ENCODE measurements at regions not wholly inside any gene's neighbourhood (a gene's known extent, or its start where the extent isn't known, plus 50 kb on each side); places are given as distances from the start of the nearest gene placed in this dataset.

- ChIA-PET POLR2A (no interaction called here), CTCF (no interaction called here)
Observed at GRCh38 chr18:24530630-24531111, 70.2 kb downstream of the HRH4 start.

GRCh38 chr18:24534271-24534670 lies 73.8 kb downstream of the HRH4 start:
- ChIA-PET CTCF (no interaction called here), POLR2A (no interaction called here)

- CTCF ChIA-PET: no interaction called here
- POLR2A ChIA-PET: no interaction called here
Observed at GRCh38 chr18:24534737-24535136, 74.3 kb downstream of the HRH4 start.

GRCh38 chr18:24535527-24536295 lies 75.3 kb downstream of the HRH4 start:
- ChIA-PET CTCF (interaction anchor here (0.7 kb wide), 1 partner anchor 11 kb away, joined by 5 read pairs; no protein-coding TSS in a partner anchor), POLR2A (no interaction called here)

GRCh38 chr18:24536326-24536725 lies 75.9 kb downstream of the HRH4 start:
- CTCF ChIA-PET: interaction anchor here (0.7 kb wide), 1 partner anchor 11 kb away, joined by 5 read pairs; no protein-coding TSS in a partner anchor

GRCh38 chr18:24536834-24537233 lies 76.4 kb downstream of the HRH4 start:
- ChIA-PET POLR2A (no interaction called here), CTCF (no interaction called here)

More at GRCh38 chr18:24536326-24536725, 75.9 kb downstream of the HRH4 start:
- POLR2A ChIA-PET: no interaction called here

GRCh38 chr18:24538414-24539264 lies 78.2 kb downstream of the HRH4 start:
- ChIA-PET CTCF (no interaction called here), POLR2A (no interaction called here)

- ChIA-PET POLR2A (no interaction called here), CTCF (no interaction called here)
Observed at GRCh38 chr18:24539866-24540617, 79.6 kb downstream of the HRH4 start.

GRCh38 chr18:24540896-24541295 lies 80.5 kb downstream of the HRH4 start:
- ChIA-PET POLR2A (no interaction called here), CTCF (no interaction called here)

GRCh38 chr18:24543086-24543794 lies 82.8 kb downstream of the HRH4 start:
- ChIA-PET CTCF (interaction anchor here (0.6 kb wide), 1 partner anchor 17 kb away, joined by 3 read pairs; no protein-coding TSS in a partner anchor), POLR2A (no interaction called here)

- POLR2A ChIA-PET: no interaction called here
- CTCF ChIA-PET: interaction anchor here (0.6 kb wide), 1 partner anchor 16 kb away, joined by 3 read pairs; no protein-coding TSS in a partner anchor
Observed at GRCh38 chr18:24543795-24544498, 83.5 kb downstream of the HRH4 start.

- ChIA-PET CTCF (no interaction called here), POLR2A (no interaction called here)
Observed at GRCh38 chr18:24544949-24545348, 84.5 kb downstream of the HRH4 start.

- CTCF ChIA-PET: interaction anchor here (0.6 kb wide), 1 partner anchor 94 kb away, joined by 3 read pairs; no protein-coding TSS in a partner anchor
- POLR2A ChIA-PET: no interaction called here
Observed at GRCh38 chr18:24545651-24546050, 85.2 kb downstream of the HRH4 start.

- POLR2A ChIA-PET: no interaction called here
Observed at GRCh38 chr18:24546307-24546706, 85.9 kb downstream of the HRH4 start.

GRCh38 chr18:24548583-24548982 lies 88.1 kb downstream of the HRH4 start:
- ChIA-PET CTCF (no interaction called here), POLR2A (no interaction called here)

More at GRCh38 chr18:24546307-24546706, 85.9 kb downstream of the HRH4 start:
- CTCF ChIA-PET: no interaction called here

GRCh38 chr18:24552218-24552617 lies 91.8 kb downstream of the HRH4 start:
- CTCF ChIA-PET: no interaction called here

GRCh38 chr18:24553571-24554285 lies 93.3 kb downstream of the HRH4 start:
- ChIA-PET CTCF (no interaction called here), POLR2A (no interaction called here)

More at GRCh38 chr18:24552218-24552617, 91.8 kb downstream of the HRH4 start:
- POLR2A ChIA-PET: no interaction called here

- ChIA-PET CTCF (no interaction called here), POLR2A (no interaction called here)
Observed at GRCh38 chr18:24558403-24558802, 98.0 kb downstream of the HRH4 start.

Data from activated CD8-positive, alpha-beta memory T cell treated with anti-CD3 and anti-CD28 coated beads for 36 hours (primary cell).